CD4-positive, alpha-beta T cell treated with Interleukin-1 beta for 1 hour (primary cell): ENCODE measurements at regions not wholly inside any gene's neighbourhood (a gene's known extent, or its start where the extent isn't known, plus 50 kb on each side); places are given as distances from the start of the nearest gene placed in this dataset.

ENCODE experiments used
- DNase-seq, 2 donors: peaks; one replicate each; pipeline ENCODE4 v3.0.0-alpha.2; 2020 to 2022

- no peak for DNase-seq
Observed at GRCh38 chr13:80451641-80452040, 110.7 kb upstream of the SPRY2 start.

GRCh38 chr13:80450386-80450785, 109.5 kb upstream of the SPRY2 start:
- DNase-seq: no peak

GRCh38 chr13:80448725-80449124, 107.8 kb upstream of the SPRY2 start:
- no peak for DNase-seq

- no peak for DNase-seq
Observed at GRCh38 chr13:80447747-80448146, 106.8 kb upstream of the SPRY2 start.

- peak in 1 of 2 donors; percentile 11 for DNase-seq
Observed at GRCh38 chr13:80444240-80445015, 103.5 kb upstream of the SPRY2 start.

DNA sequence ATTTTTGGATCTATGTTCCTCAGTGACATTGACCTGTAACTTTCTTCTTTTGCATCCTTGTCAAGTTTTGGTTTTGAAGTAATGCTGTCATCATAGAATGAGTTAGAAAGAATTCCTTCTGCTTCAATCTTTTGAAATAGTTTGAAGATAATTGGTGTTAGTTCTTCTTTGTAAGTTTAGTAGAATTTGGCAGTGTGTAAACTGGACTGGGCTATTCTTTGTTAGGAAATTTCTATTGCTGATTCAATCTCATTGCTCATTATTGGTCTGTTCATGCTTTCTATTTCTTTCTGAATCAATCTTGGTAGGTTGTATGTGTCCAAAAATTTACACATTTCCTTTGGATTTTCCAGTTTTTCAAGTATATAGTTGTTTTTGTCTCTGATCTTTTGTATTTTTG, 101.7 kb upstream of the SPRY2 start:
- DNase-seq: no peak

DNA sequence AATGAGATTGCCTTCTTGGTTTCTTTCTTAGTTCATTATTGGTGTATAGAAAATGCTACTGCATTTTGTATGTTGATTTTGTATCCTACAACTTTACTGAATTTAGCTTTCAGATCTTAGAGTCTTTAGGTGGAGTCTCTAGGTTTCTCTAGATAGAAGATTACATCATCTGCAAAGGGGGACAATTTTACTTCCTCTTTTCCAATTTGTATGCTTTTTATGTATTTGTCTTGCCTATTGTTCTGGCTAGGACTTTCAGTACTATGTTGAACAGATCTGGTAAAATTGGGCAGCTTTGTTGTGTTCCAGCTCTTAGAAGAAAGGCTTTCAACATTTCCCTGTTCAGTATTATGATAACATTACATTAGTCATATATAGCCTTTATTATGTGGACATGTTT, 101.0 kb upstream of the SPRY2 start:
- no peak for DNase-seq

DNA sequence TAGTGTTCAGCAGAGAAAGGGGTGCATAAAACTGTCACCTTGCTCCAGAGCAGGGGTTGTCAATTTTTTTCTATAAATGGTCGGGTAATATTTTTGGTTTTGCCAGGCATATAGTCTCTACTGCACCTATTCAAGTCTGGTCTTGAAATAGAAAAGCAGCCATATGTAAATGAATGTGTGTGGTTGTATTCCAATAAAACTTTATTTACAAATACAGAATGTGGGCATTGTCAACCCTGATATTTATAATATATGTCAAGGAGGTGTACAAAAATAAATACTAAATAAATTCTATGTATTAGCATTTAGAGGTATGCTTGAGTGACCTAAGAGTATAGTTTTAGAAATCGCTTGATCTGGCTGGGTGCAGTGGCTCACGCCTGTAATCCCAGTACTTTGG, 97.6 kb upstream of the SPRY2 start:
- no peak for DNase-seq

GRCh38 chr13:80437231-80437630, 96.3 kb upstream of the SPRY2 start:
- no peak for DNase-seq

DNA sequence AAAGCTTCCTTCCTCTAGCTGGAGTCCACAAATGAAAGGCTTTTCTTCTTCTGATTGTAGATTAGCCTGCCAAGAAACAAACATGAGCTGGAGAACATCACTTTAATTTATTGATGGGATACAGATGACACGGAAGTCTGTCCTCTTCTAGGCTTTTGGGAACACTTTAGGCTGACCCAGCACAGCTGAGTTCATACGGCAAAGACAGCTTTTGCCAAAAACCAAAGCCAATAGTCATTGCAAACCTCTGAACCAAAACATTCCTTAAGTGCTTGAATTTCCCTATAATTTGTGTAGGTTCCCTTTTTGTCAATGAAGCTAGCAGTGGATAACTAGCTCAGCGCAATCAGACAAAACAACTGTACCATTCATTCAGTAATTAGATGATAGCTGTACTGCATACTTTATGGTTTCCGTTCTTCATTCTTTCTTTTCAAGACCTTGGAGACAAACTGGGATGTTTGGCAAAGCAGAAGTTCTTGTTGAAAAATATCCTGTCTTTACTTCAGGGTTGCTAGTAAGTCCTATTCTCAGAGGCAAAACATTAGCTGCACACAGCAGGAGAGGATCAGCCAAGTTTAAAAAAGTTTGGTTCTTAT, 95.7 kb upstream of the SPRY2 start:
- no peak for DNase-seq

- DNase-seq: no peak
Observed at GRCh38 chr13:80430561-80430960, 89.6 kb upstream of the SPRY2 start.

GRCh38 chr13:80428349-80429096, 87.6 kb upstream of the SPRY2 start:
- DNase-seq: no peak

GRCh38 chr13:80419416-80419815, 78.5 kb upstream of the SPRY2 start:
- no peak for DNase-seq

GRCh38 chr13:80413611-80414010, 72.7 kb upstream of the SPRY2 start:
- DNase-seq: no peak

DNA sequence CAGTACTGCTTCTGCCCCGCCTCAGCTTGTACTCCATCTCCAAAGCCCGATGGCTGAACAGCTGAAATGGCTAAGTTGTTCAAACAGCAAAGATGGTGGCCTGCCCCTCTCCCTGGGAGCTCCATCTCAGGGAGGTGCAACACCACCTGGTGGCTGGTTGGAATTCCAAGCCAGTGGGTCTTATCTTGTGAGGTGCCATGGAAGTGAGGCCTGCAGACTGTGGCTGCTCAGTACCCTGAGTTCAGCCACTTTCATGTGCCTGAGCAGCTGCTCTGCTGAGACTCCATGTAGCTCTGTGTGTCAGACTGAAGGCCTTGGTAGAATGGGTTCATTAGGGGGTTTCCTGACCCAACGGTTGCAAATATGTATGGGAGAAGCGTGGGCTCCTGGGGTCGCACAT, 67.3 kb upstream of the SPRY2 start:
- DNase-seq: no peak

DNA sequence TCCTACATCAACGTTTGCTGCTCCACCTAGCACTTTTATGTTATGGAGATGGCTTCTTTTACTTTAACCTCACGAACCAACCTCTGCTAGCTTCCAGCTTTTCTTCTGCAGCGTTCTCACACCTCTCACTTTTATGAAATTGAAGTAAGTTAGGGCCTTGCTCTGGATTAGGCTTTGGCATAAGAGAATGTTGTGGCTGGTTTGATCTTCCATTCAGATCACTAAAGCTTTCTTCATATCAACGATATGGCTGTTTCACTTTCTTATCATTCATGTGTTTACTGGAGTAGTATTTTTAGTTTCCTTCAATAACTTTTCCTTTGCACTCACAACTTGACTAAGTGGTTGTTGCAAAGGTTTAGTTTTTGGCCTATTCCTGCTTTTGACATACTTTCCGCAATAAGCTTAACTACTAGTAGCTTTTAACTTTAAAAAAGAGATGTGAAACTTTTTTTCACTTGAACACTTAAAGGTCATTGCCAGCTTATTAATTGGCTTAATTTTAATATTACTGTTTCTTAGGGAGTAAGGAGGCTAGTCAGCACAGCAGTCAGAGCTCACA, 60.0 kb upstream of the SPRY2 start:
- DNase-seq: no peak

- DNase-seq: no peak
Observed at GRCh38 chr13:80400164-80400864, 59.4 kb upstream of the SPRY2 start.

DNA sequence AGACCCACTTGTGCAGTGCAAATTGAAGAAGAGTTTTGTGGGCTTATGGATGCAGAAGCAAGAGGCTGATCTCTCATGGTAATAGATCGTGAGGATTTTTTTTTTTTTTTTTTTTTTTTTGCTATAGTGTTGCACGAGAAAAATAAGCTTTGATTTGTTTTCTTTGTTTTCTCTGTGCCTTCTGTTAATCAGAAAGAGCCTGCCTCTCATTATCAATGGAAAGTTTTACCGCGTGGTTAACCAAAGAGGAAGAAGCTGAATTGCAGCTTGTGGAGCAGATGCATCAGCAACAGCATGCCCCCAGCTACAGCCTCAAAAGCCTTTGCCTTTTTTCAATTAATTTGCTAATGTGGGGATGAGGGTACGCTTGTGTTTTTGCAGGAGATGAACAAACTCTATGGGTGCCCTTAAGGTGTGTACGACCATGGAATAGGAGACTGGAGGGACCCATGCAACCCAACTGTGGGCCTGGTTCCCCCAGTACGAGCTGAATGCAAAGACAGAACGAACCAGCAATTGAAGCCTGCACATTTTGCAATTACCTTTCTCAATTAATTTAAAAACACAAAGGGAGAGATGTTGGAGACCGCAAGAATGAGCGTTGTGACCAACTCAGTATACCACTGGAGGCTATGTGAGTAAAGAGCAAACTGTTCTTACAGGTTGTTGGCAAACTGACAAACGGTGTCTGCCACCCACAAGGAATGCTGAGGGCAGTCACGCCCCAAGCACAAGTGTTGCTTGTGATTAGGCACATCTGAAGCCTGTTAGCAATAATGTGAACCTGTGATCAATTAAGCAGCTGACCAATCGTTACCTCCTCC, 58.6 kb upstream of the SPRY2 start:
- DNase-seq: no peak
